Fibroblast of skin of abdomen (primary cell): ENCODE measurements at regions not wholly inside any gene's neighbourhood (a gene's known extent, or its start where the extent isn't known, plus 50 kb on each side); places are given as distances from the start of the nearest gene placed in this dataset.
"Not testable (repeated sequence)": the region's sequence is repeated elsewhere in the genome, so short reads cannot be mapped to it uniquely, and the experiment has no call there.

Experiments used
- DNase-seq: peaks from one replicate; pipeline ENCODE4 v3.0.0-alpha.2; 2013

- no peak for DNase-seq
Observed at GRCh38 chr16:55073830-55074229, 143.2 kb downstream of the IRX5 start.

DNA sequence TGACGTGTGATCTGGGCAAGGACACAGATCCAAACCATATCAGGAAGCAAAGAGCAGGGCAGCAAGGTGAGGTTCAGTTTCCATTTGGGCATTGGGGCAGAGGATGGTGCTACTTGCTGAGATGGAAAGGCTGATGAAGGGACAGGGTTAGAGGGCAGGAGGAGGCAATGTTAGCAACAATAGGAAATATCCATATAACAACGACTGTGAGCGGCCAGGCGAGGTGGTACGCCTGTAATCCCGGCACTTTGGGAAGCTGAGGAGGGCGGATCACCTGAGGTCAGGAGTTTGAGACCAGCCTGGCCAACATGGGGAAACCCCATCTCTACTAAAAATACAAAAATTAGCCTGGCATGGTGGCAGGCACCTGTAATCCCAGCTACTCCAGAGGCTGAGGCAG, 144.5 kb downstream of the IRX5 start:
- DNase-seq, result not testable (repeated sequence)

DNA sequence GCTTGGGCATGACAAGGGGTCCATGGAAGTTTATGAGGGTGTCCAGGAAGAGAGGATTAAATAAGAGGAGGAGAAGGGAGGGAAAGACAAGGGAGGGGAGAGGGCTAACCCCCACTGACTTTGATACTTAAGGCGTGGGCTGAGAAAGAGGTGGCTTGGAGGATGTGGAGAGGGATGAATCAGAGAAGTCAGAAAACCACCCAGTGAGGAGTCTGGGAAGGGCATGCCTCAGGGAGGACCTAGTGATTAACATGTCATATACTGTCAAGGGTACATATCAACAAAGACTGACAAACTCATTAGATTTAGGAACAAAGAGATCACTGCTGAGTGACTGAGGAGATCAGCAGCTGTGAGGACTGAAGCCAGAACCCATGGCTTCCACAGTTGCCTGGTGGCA, 145.4 kb downstream of the IRX5 start:
- DNase-seq, result peak; percentile 3

GRCh38 chr16:55077266-55077665, 146.6 kb downstream of the IRX5 start:
- peak; percentile 32 for DNase-seq

DNA sequence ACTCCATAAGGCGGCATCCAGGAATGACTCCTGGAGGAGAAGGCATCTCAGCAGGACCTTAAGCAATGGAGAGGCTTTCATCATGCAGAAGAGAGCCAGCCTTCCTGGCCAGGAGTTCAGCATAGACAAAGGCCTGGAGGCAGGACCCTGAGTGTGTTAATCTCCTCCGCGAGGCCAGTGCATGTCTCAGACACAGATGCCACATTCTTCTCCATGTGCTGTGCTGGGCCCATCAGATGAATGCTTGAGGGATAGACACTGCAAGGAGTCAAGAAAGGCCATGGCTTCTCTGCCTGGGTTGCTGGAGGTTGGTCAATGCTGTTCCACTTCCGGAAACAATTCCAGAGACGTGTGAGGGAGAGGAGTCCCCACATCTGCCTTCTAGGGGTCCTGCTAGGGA, 147.5 kb downstream of the IRX5 start:
- DNase-seq, result no peak

DNA sequence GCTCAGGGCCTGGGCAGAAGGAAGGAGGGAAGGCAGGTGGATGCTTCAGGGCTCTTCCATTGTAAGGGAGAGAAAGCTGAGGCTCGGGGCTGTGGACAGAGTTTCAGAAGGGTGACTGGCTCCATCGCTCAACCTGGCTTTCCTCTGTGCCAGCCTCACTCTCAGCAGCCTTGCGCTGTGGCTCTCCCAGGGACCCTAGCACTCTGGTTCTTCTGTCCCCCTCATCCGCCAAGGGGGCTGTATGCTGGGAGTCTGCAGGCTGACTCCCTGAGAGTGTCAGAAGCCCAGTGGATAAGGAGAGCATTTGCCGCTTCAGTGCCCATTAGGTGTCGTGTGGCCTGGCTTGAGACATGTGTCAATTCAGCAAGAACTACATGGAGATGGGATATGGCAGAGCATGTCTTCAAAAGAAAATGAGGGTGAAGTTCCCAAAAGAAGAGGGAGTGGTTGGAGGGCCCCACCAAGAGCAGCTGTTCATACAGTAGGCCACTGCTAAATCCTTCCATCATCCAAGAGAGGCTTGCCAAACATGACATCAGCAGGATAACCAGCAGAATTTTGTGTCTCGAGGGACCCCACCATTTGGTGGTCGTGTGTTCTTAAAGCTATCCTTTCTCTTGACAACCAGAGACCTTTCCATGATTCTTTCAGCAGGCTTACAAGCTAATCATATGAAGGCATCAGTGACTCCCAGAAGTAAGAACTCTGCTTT, 148.2 kb downstream of the IRX5 start:
- DNase-seq, result no peak

DNA sequence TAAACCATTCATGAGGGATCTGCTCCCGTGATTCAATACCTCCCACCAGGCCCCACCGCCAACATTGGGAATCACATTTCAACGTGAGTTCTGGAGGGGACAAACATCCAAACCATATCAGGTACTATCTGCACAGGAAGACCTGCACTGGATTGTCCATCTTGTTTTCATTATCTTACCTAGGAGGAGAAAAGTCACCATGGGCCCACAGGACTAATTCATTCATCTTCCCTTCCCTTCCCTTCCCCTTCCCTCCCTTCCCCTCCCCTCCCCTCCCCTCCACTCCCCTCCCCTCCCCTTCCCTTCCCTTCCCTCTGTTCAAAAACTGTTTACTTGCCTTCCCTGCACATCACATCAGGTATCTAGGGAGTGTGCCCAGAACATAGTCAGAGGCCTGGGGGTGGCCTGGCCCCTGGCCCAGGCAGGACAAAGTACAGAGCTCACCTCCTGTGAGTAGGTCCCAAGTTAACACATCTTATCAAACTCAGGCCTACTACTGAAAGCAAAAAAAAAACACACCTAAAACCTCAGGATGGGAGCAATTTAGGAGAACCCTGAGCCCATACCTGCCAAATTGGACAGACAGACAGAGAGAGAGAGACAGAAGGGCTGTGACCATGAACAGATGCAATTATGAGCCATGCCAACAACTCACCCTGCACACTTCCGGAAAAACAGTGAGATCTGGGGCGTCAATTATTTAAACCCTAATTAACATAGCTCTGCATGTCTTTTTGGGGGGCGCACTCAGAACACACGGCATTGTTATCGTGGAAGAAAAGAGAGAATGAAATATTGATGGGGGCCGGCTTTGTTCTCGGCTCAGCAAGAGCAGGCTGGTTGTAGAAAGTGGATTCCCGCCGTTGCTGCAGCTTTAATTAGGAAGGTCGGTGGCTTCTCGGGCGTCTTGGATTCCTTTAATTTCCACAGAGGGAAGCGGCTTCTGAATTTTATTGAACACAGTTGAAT, 151.2 kb downstream of the IRX5 start:
- no peak for DNase-seq

DNA sequence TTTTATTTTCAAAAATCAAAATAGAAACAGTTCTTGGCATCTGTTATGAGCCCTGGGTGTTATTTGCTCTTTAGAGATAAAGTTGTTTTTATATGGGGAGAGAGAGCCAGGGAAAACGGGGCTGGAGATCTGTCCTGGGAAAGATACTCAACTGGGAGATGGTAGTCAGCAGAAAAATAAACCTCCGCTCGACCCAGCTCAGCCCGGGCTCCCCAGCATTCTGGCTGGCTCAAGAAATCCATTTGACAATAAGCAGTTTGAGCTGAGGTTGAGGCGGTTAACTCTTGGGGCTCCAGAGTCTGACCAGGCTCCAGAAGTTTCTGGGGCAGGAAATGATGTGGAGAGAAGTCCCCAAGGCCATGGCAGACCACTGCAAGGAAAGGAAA, 151.9 kb downstream of the IRX5 start:
- no peak for DNase-seq

DNA sequence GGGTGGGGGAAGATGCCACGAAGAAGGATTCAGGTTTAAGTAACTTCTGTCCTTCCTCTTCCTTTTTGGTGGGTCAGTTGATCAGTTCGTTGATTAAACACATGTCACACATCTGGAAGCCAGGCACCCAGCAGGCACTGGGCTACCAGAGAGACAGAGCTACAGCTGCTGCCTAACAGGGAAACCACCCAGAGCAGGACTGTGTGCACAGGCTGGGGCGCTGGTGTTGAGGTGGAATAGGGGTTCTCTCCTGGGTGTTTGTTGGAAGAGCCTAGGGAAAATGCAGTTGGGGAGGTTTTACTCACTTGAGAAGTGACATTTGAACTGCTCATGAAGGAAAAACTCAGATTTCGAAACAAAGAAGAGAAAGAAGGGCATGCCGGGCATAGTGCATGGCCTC, 152.4 kb downstream of the IRX5 start:
- DNase-seq, result no peak

GRCh38 chr16:55088098-55088497, 157.4 kb downstream of the IRX5 start:
- no peak for DNase-seq

DNA sequence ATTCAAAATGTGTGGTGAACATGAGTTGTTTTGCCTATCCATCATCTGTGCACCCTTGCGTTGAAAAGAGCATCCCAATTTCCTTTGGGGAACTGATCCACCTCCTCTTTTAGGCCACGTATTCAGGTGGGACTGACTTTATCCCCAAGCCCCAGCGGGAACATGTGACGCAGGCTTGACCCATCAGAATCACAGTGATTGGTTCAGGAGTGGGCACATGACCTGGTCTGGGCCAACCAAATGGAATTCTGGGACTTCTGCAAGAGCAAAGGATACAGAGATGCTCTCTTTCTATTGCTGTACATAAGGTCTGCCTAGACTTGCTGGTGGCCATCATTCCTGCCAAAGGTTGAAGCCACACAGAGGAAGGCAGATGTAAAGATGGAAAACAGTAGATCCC, 158.9 kb downstream of the IRX5 start:
- no peak for DNase-seq

DNA sequence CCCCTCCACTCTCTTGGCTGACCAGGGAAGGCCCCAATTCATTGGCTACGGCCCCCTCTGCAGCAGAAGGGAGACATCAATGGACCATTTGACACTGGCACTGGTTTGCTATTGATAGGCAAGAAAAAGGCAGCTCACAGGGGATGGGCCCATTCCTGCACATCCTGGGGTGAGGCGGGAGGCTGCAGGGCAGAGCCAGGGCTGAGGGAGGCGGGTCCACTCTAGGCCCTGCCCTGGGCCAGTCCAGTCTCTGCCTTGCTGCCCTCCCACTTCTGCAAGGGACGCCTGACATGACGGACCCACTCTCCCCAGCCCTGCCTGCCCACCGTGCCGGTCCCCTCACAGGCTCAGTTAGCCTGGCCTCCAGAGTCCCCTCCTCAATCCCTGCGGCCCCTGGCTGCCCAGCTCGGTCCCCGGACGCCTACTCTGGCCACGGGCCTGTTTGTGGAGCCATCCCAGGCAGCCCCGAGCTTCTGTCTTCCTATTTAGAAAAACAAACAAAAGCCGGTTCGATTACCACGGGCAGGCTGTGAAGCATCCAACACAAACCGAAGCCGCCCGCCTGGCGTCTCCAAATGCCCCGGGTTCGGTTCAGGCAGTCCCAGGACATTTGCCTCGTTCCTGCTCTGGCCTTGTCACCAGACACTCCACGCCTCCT, 160.7 kb downstream of the IRX5 start:
- no peak for DNase-seq

GRCh38 chr16:55091871-55092230, 161.2 kb downstream of the IRX5 start:
- DNase-seq, result no peak

GRCh38 chr16:55100100-55100499, 169.4 kb downstream of the IRX5 start:
- no peak for DNase-seq

DNA sequence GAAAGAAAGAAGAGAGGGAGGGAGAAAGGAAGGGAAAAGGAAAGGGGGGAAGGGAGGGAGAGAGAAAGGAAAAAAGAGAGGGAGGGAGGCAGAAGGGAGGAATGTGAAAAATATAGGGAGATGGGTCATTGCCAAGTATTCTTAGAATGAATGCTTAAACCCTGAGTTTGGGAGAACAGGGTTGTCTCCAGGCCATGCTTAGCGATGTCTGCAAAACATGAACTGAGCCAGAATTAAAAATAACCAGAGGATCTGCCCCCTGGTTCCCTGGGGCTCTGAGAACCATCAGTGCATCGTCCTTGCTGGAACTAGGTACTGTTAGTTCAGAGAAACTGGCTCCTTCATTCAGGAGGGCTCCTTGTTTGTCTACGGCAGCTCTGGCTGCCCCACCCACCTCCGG, 170.4 kb downstream of the IRX5 start:
- DNase-seq, result peak; percentile 8

DNA sequence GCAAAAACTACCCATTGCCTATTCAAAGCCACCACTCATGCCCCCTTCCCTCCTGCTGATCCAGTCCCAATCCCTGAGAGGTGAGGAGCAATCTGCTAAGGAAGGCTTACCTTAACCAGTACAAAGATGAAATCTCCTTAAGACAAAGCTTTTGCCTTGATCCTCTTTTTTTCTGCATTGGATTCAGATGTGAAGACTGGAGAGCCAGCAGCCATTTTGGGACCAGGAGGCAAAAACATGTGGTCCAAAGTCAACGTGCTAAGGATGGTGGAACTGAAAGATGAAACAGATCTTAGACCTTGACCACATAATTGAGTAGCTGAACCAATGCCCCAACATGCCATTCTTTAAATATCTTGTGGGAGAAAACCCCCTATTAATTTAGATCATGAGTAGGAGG, 171.4 kb downstream of the IRX5 start:
- no peak for DNase-seq

GRCh38 chr16:55102531-55102930, 171.9 kb downstream of the IRX5 start:
- DNase-seq, result no peak

DNA sequence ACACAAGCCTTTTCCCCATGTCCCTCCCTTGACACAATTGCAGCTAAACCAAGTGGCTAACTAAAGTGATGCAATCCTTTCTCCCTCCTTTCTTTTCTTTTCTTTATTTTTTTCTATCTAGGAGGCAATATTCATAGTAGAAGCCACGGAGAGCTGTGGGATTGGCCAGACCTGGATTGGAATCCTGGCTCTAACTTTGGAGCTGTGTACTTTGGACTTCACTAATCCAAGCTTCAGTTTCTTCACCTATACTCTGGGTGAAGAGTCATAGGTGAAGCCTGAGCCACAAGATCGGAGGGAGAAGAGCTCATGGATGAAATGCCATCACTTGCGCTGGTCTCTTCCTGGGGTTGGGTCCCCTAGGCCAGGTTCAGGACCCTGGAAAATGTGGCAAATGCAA, 177.2 kb downstream of the IRX5 start:
- DNase-seq, result no peak

DNA sequence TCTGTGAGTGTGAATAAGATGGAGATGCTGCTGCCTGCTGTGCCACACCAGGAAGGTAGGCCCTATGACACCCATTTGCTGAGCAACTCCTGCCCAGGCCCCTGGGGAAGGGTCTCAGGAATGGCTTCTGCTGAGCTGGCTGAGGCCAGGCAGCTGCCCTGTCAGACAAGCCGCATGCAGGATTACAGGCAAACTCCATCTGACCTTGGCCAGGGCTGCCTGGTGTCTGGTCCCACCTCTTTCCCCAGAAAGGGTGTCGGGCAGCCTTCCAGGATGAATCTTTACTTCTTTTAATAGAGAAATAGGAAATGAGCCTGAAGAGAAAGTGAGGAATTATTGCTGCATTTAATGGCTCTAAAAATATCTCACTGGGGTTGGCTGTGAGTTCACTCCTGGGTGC, 182.5 kb downstream of the IRX5 start:
- DNase-seq, result no peak

GRCh38 chr16:55115506-55115905, 184.8 kb downstream of the IRX5 start:
- DNase-seq, result no peak

DNA sequence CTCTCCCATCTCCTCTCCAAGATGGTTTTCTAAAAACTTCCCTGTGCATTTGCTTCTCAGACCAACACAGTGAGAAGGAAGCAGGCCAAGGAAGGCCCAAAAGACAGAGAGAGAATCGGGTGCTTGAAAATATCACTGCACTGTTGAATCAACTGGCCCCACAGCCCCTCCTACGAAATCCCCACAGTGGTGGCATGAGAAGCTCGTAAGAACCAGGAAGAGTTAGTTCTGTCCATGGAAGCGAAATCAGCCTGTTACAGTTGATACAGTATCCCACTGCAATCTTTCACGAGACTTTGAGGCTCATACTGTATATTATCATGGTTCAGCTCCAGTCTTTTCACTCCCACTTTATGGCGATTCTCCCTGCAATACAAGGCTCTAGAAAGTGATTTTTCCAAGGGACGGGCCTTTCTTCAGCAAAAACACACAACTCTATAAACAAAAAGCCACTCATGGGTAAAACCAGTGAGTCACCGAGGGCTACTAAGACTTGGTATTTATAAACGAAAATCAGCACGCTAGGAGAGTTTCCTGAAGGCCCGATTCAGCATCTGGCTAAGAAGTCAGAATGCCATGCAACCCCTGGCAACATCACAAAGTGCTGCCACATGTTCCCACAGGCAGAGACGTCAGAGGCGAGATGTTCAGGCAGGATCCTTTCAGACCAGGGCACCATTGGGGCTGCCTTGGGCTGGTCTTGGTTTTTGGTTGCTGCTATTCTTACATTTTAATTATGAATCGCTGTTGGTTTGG, 185.7 kb downstream of the IRX5 start:
- DNase-seq, result peak; percentile 63

DNA sequence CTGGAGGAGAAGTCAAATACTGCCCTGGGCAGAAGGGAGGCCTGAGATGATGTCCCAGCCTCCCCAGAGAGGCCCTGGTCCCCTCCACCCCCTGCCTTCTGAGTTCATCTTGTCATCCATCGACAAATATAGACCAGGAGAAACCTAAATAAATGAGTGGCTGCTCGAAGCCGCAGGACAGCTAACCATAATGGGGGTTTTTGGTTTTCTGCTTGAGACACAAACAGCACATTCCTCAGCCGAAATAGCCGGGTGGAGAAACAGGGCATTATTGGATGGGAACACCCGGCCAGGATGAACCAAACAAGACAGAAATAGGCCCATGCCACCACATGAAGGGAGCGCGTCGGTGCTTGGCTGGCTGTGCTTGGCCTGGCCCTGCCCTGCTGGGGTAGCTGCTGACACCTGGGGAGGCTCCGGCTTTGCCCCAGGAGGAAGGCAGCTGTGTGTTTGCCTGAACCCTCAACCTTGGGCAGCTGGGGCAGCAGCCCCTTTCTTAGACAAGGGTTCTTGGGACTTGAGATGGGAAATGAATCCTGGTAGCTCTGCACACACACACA, 188.1 kb downstream of the IRX5 start:
- DNase-seq, result no peak
